ENCODE measurements at regions not wholly inside any gene's neighbourhood (a gene's known extent, or its start where the extent isn't known, plus 50 kb on each side); places are given as distances from the start of the nearest gene placed in this dataset.

DNA sequence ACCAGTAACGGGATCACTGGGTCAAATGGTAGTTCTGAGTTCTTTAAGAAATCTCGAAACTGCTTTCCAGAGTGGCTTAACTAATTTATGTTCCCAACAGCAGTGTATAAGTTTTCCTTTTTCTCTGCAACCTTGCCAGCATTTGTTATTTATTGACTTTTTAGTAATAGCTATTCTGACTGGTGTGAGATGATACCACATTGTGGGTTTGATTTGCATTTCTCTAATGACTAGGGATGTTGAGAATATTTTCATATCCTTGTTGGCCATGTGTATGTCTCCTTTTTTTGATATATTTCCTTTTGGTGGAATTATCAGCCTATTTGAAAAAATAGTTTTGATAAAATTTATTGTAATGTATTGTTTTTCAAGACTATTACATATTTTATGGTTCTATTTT, 701.2 kb upstream of the FBXO33 start:
- Histone ChIP-seq H3K27ac (no peak overlapping the region), H3K27me3 (no peaks in the 10 kb centered on the region), H3K9me3 (peaks cover 0 to 8% (median 0%) of the 10 kb centered on the region in 12 donors), H3K4me1 (no peaks in the 10 kb centered on the region), H3K4me3 (no peak overlapping the region), H3K36me3 (no peaks in the 10 kb centered on the region)
- TF ChIP-seq POLR2A (IDR thresholded peaks at IDR 0.05) (no peak), CTCF (IDR thresholded peaks at IDR 0.05) (no peak)
- 86 to 93% (median 89%) methylated on average over 2 of the region's 2 CpGs for WGBS, 4 donors
- intact Hi-C loops (cut with DNase I), result no loop called here
- DNase-seq (no peak), ATAC-seq (no peak)

DNA sequence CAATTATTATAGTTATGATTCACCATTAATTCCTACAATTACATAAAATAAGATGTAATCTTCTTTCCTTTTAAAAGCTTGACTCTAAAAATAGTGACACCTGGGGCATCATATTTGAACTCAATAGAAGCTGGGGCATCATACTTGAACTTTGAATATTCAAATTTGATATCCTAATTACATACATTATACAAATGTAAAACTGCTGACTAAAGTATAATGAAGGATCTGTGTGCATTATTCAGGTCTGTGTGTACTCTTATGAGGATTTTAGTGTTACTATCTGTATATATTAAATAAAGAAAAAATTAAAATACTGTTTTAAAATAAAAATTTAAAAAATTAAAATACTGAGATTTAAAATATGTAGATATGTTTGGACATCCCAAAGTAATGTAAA, 696.9 kb upstream of the FBXO33 start:
- H3K9me3 ChIP-seq, result no peaks in the 10 kb centered on the region
- ATAC-seq, result no peak
- no peaks in the 10 kb centered on the region for H3K27me3 ChIP-seq
- TF ChIP-seq CTCF (IDR thresholded peaks at IDR 0.05), result no peak
- TF ChIP-seq POLR2A (IDR thresholded peaks at IDR 0.05), result no peak
- H3K4me1 ChIP-seq, result no peaks in the 10 kb centered on the region
- H3K4me3 ChIP-seq, result no peak overlapping the region
- H3K27ac ChIP-seq, result no peak overlapping the region
- intact Hi-C loops (cut with DNase I), result no loop called here
- H3K36me3 ChIP-seq, result no peaks in the 10 kb centered on the region
- DNase-seq, result no peak

- TF ChIP-seq CTCF (IDR thresholded peaks at IDR 0.05) (no peak), POLR2A (IDR thresholded peaks at IDR 0.05) (no peak)
- Histone ChIP-seq H3K4me3 (no peak overlapping the region), H3K27ac (no peak overlapping the region), H3K9me3 (no peaks in the 10 kb centered on the region), H3K4me1 (no peaks in the 10 kb centered on the region), H3K36me3 (no peaks in the 10 kb centered on the region), H3K27me3 (no peaks in the 10 kb centered on the region)
- WGBS, 4 donors, result 74 to 82% (median 79%) methylated on average over 2 of the region's 2 CpGs
- ATAC-seq (no peak), DNase-seq (no peak)
- intact Hi-C loops (cut with DNase I), result no loop called here
Measured at GRCh38 chr14:40123816-40124215, 691.6 kb upstream of the FBXO33 start.

DNA sequence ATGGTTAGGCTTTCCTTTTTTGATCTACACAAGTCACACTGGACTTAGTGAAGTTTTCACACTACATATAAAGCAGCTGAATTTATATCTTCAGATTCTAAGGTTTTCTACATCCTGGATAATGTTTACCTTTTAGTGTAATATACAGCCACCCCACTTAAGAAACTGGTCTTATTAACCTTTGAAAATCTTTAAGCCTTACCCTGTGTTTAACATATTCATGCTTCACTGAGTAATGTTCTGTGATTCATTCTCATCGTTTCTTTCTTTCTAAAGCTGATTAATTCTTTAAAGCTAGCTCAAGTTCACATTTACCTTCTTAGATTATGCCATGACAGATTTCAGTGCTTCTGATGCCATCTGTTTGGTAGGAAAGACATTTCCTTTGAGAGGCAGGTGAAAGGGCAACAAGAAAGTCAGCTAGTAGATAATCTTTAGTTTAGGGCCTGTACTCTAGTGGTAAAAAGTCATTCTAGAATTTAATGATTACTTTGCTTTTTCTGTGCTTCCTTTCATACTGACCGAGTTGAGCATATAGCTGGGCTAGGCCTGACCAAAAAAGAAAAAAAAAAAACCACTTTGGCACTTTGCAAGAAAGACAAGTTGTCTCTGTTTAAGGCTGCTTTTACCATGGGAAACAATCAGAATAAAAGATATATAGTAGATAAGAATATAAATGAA, 690.9 kb upstream of the FBXO33 start:
- Histone ChIP-seq H3K27me3 (no peaks in the 10 kb centered on the region), H3K27ac (no peak overlapping the region), H3K9me3 (peaks cover 0 to 4% (median 0%) of the 10 kb centered on the region in 12 donors), H3K4me1 (no peaks in the 10 kb centered on the region), H3K36me3 (no peaks in the 10 kb centered on the region), H3K4me3 (no peak overlapping the region)
- ATAC-seq (no peak), DNase-seq (no peak)
- no peak for TF ChIP-seq POLR2A (IDR thresholded peaks at IDR 0.05)
- TF ChIP-seq CTCF (IDR thresholded peaks at IDR 0.05), result no peak
- 61 to 72% (median 65%) methylated on average over 2 of the region's 2 CpGs for WGBS, 4 donors
- intact Hi-C loops (cut with DNase I), result no loop called here
